HepG2 (cell line): ENCODE measurements at regions not wholly inside any gene's neighbourhood (a gene's known extent, or its start where the extent isn't known, plus 50 kb on each side); places are given as distances from the start of the nearest gene placed in this dataset.

ENCODE experiments used
- CTCF ChIP-seq: sonication (generic); formaldehyde crosslinking; IDR thresholded peaks from 2 replicates; pipeline ENCODE4 v1.5.0; 2020; ENCODE audit warnings: mild to moderate bottlenecking, missing genetic modification reagents, moderate library complexity
- FOXM1 ChIP-seq: sonication (generic); formaldehyde crosslinking; IDR thresholded peaks from 2 replicates; pipeline ENCODE4 v1.5.0; 2020; ENCODE audit warnings: missing genetic modification reagents
- MAX ChIP-seq: IDR thresholded peaks from 2 replicates; pipeline ENCODE4 v1.6.1; 2012; ENCODE audit warnings: inconsistent platforms
- SIN3B ChIP-seq: fragments of 150-350 bp; IDR thresholded peaks from 2 replicates; pipeline ENCODE4 v1.6.1; 2014; ENCODE audit warnings: low read length
- ZKSCAN8 ChIP-seq: IDR thresholded peaks from 2 replicates; pipeline ENCODE4 v1.6.1; 2016; ENCODE audit warnings: borderline replicate concordance, missing genetic modification reagents, missing compliant biosample characterization
- ZNF577 ChIP-seq: sonication (generic); formaldehyde crosslinking; IDR thresholded peaks from 2 replicates; pipeline ENCODE4 v1.4.0; 2020; ENCODE audit warnings: mild to moderate bottlenecking, low read depth, missing genetic modification reagents, borderline replicate concordance

- TF ChIP-seq FOXM1 (CRISPR knock-in tag) (no peak), ZKSCAN8 (no peak), MAX (no peak), CTCF (no peak), ZNF577 (no peak), SIN3B (no peak)
Measured at GRCh38 chr21:24955275-24955961, 651.9 kb downstream of the MRPL39 start.
